HEK293T (cell line): ENCODE measurements at regions not wholly inside any gene's neighbourhood (a gene's known extent, or its start where the extent isn't known, plus 50 kb on each side); places are given as distances from the start of the nearest gene placed in this dataset.

Experiments used
- FOXA1 ChIP-seq: fragments of 450-650 bp; IDR thresholded peaks from 2 replicates; pipeline ENCODE4 v1.6.1; 2016; ENCODE audit warnings: mild to moderate bottlenecking
- TARDBP ChIP-seq: fragments of 450-650 bp; IDR thresholded peaks from 2 replicates; pipeline ENCODE4 v1.6.1; 2016

DNA sequence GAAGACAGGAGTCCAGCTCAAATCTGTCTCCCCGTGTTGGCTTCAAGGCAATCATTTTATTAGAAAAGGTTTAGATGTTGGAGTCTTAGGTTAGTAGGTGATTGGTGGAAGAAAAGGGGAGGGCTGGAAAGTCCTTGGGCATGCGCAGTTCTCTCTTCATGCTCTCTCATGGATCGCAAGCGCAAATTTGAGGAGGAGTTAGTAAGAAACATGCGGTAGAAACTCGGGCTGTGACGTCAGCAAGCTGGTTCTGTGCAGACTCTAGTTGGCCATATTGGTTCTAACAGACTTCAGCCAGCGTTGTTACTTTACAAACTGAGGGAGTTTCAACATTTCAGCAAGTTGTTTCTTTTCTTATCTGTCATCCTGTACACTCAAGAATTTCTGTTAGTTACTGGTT, 392.2 kb downstream of the CDK5RAP2 start:
- no peak for TF ChIP-seq TARDBP
- no peak for TF ChIP-seq FOXA1
